WTC11 (cell line): ENCODE measurements at regions not wholly inside any gene's neighbourhood (a gene's known extent, or its start where the extent isn't known, plus 50 kb on each side); places are given as distances from the start of the nearest gene placed in this dataset.

Experiments
- ATAC-seq: fragments of 200-7000 bp; cut with Tn5 transposase; 2 replicates; pipeline ENCODE4 v1.10.0; 2021; ENCODE audit warnings: mild to moderate bottlenecking, moderate library complexity
- CTCF ChIA-PET: fragments of 300-600 bp; sonication (Branson Sonifier 250); formaldehyde crosslinking; loops from one replicate; lab custom pipeline; 2021; ENCODE audit warnings: antibody characterized with exemption; lab: Charles Lee
- POLR2A ChIA-PET: fragments of 350-600 bp; sonication (Branson Sonifier 250); formaldehyde crosslinking; loops from one replicate; lab custom pipeline; 2021; ENCODE audit warnings: antibody characterized with exemption; lab: Charles Lee
- DNase-seq: peaks from one replicate; pipeline ENCODE4 v3.0.0; 2021; ENCODE audit warnings: low spot score
- H3K27ac Mint-ChIP-seq: 2 replicates; pipeline ENCODE4 v1.8.0; 2021; ENCODE audit warnings: mixed read lengths
- H3K27me3 Mint-ChIP-seq: 2 replicates; pipeline ENCODE4 v1.8.0; 2021; ENCODE audit warnings: low read depth, mild to moderate bottlenecking, moderate library complexity, mixed read lengths
- H3K36me3 Mint-ChIP-seq: 2 replicates; pipeline ENCODE4 v1.8.0; 2021; ENCODE audit warnings: mixed read lengths
- H3K4me1 Mint-ChIP-seq: 2 replicates; pipeline ENCODE4 v1.8.0; 2022; ENCODE audit warnings: mixed read lengths
- H3K4me3 Mint-ChIP-seq: 2 replicates; pipeline ENCODE4 v1.8.0; 2021; ENCODE audit warnings: mild to moderate bottlenecking, moderate library complexity, mixed read lengths
- H3K9me3 Mint-ChIP-seq: 2 replicates; pipeline ENCODE4 v1.8.0; 2021; ENCODE audit warnings: mixed read lengths
- AFF4 ChIP-seq: sonication (generic); formaldehyde crosslinking; IDR thresholded peaks from 2 replicates; pipeline ENCODE4 v1.8.1; 2023; ENCODE audit warnings: mild to moderate bottlenecking, missing genetic modification reagents, borderline replicate concordance
- ATF2 ChIP-seq: sonication (generic); formaldehyde crosslinking; IDR thresholded peaks from 2 replicates; pipeline ENCODE4 v1.8.1; 2022; ENCODE audit warnings: low read depth, missing genetic modification reagents, borderline replicate concordance
- CDX4 ChIP-seq: fragments of 250-450 bp; sonication (Bioruptor Pico); IDR thresholded peaks from 2 replicates; pipeline ENCODE4 v1.9.0; 2021; ENCODE audit warnings: moderate library complexity, mild to moderate bottlenecking, inconsistent platforms, borderline replicate concordance
- CREB1 ChIP-seq: sonication (generic); formaldehyde crosslinking; IDR thresholded peaks from 2 replicates; pipeline ENCODE4 v1.8.0; 2023; ENCODE audit warnings: mild to moderate bottlenecking, missing genetic modification reagents
- E2F4 ChIP-seq: sonication (generic); formaldehyde crosslinking; IDR thresholded peaks from 2 replicates; pipeline ENCODE4 v1.8.1; 2022; ENCODE audit warnings: low read depth, mild to moderate bottlenecking, moderate library complexity, missing genetic modification reagents, borderline replicate concordance
- EMX1 ChIP-seq: fragments of 250-450 bp; sonication (Bioruptor Pico); IDR thresholded peaks from 2 replicates; pipeline ENCODE4 v1.8.0; 2021; ENCODE audit warnings: mild to moderate bottlenecking
- GRHL2 ChIP-seq: fragments of 250-450 bp; sonication (Bioruptor Pico); IDR thresholded peaks from 2 replicates; pipeline ENCODE4 v1.8.0; 2022; ENCODE audit warnings: mild to moderate bottlenecking, moderate library complexity; ENCODE audit not compliant: insufficient replicate concordance, severe bottlenecking
- KAT7 ChIP-seq: sonication (generic); formaldehyde crosslinking; IDR thresholded peaks from 2 replicates; pipeline ENCODE4 v1.8.1; 2023; ENCODE audit warnings: missing genetic modification reagents, mild to moderate bottlenecking, borderline replicate concordance
- MLX ChIP-seq: sonication (generic); formaldehyde crosslinking; IDR thresholded peaks from 2 replicates; pipeline ENCODE4 v1.8.1; 2023; ENCODE audit warnings: mild to moderate bottlenecking, missing genetic modification reagents, moderate library complexity
- NR3C1 ChIP-seq: sonication (generic); formaldehyde crosslinking; conservative IDR thresholded peaks from 2 replicates; pipeline ENCODE4 v1.8.1; 2023; ENCODE audit warnings: low read depth, mild to moderate bottlenecking, missing genetic modification reagents
- PRDM15 ChIP-seq: sonication (generic); formaldehyde crosslinking; IDR thresholded peaks from 2 replicates; pipeline ENCODE4 v1.8.0; 2022; ENCODE audit warnings: missing genetic modification reagents
- ZNF317 ChIP-seq: sonication (generic); formaldehyde crosslinking; IDR thresholded peaks from 2 replicates; pipeline ENCODE4 v1.8.1; 2023; ENCODE audit warnings: low read depth, mild to moderate bottlenecking, moderate library complexity, missing genetic modification reagents, borderline replicate concordance
- ZNF396 ChIP-seq: fragments of 250-450 bp; sonication (Bioruptor Pico); IDR thresholded peaks from 2 replicates; pipeline ENCODE4 v1.8.0; 2021; ENCODE audit warnings: mild to moderate bottlenecking, moderate library complexity, borderline replicate concordance
- ZNF416 ChIP-seq: fragments of 250-450 bp; sonication (Bioruptor Pico); IDR thresholded peaks from 2 replicates; pipeline ENCODE4 v1.9.0; 2021; ENCODE audit warnings: mild to moderate bottlenecking, inconsistent platforms
- ZNF425 ChIP-seq: fragments of 250-450 bp; sonication (Bioruptor Pico); conservative IDR thresholded peaks from 2 replicates; pipeline ENCODE4 v1.9.0; 2021; ENCODE audit warnings: mild to moderate bottlenecking

- no peak for TF ChIP-seq E2F4 (CRISPR knock-in tag)
- TF ChIP-seq ATF2 (CRISPR knock-in tag), result no peak
- no peak for TF ChIP-seq CREB1
Observed at GRCh38 chr5:28234356-28234968, 1196.1 kb upstream of the CDH9 start (continued).

- Mint-ChIP-seq H3K27me3 (no peaks in the 10 kb centered on the region), H3K4me1 (no peaks in the 10 kb centered on the region), H3K27ac (no peak overlapping the region), H3K9me3 (peaks cover 19% of the 10 kb centered on the region), H3K36me3 (no peaks in the 10 kb centered on the region), H3K4me3 (no peak overlapping the region)
- ChIA-PET CTCF (no interaction called here), POLR2A (no interaction called here)
- TF ChIP-seq ZNF416, result no peak
- ATAC-seq, result no peak
- no peak for DNase-seq
Observed at GRCh38 chr5:28226407-28226806, 1188.0 kb upstream of the CDH9 start.

GRCh38 chr5:28219539-28219938, 1181.2 kb upstream of the CDH9 start:
- peaks cover 11% of the 10 kb centered on the region for H3K9me3 Mint-ChIP-seq
- H3K36me3 Mint-ChIP-seq, result no peaks in the 10 kb centered on the region; the same call in 1 of the 2 replicates

More at GRCh38 chr5:28219539-28219938, 1181.2 kb upstream of the CDH9 start:
- Mint-ChIP-seq H3K27me3 (no peaks in the 10 kb centered on the region), H3K4me3 (no peak overlapping the region), H3K27ac (no peak overlapping the region), H3K4me1 (no peaks in the 10 kb centered on the region)
- no peak for ATAC-seq
- POLR2A ChIA-PET, result no interaction called here
- no peak for DNase-seq
- CTCF ChIA-PET, result no interaction called here
- TF ChIP-seq AFF4 (CRISPR knock-in tag) (no peak), ZNF317 (no peak), GRHL2 (CRISPR knock-in tag) (no peak), EMX1 (CRISPR knock-in tag) (no peak), NR3C1 (CRISPR knock-in tag) (no peak), PRDM15 (no peak), ZNF396 (CRISPR knock-in tag) (no peak), CDX4 (CRISPR knock-in tag) (no peak), ZNF425 (CRISPR knock-in tag) (no peak), KAT7 (CRISPR knock-in tag) (no peak), MLX (CRISPR knock-in tag) (no peak), ATF2 (CRISPR knock-in tag) (no peak)
